ENCODE measurements at regions not wholly inside any gene's neighbourhood (a gene's known extent, or its start where the extent isn't known, plus 50 kb on each side); places are given as distances from the start of the nearest gene placed in this dataset.

- TF ChIP-seq EZH2 (IDR thresholded peaks at IDR 0.05; ENCODE audit: insufficient read depth, poor library complexity, severe bottlenecking) (no peak), EZH2phosphoT487 (IDR thresholded peaks at IDR 0.05; ENCODE audit: insufficient read depth, low read depth) (no peak)
Observed at GRCh38 chr11:28466506-28466905, 358.3 kb downstream of the METTL15 start.
